ENCODE measurements at regions not wholly inside any gene's neighbourhood (a gene's known extent, or its start where the extent isn't known, plus 50 kb on each side); places are given as distances from the start of the nearest gene placed in this dataset.

DNA sequence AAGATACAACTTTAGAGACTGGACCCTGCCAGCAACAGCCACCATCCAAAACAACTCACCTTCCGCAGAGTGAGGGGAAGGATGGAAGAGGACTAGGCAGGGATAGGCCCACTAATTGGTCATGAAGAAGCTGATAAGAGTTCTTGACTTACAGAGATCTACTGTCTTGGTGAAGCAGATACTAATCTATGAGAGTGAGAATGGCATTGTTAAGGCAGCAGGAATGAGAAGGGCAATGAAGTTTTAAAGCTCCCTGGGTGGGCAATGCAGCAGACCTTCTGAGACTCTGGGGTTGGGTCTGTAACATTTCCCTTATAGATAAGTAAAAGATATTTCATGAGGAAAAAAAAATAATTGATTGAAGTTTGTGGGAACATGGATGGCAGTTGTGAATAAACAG is 63.7 kb downstream of the KLF12 start:
- DNase-seq (no peak), ATAC-seq (ENCODE audit: low read depth) (no peak)
- no peak for TF ChIP-seq MAZ (IDR thresholded peaks at IDR 0.05; ENCODE audit: borderline replicate concordance, low read depth, low read length)
- TF ChIP-seq ELK1 (IDR thresholded peaks at IDR 0.05; ENCODE audit: borderline replicate concordance, low read depth, low read length): no peak
- no peak for TF ChIP-seq CEBPB (IDR thresholded peaks at IDR 0.05; ENCODE audit: low read depth, low read length)
- no peak for TF ChIP-seq CHD1 (IDR thresholded peaks at IDR 0.05; ENCODE audit: low read depth, low read length)
- TF ChIP-seq RCOR1 (IDR thresholded peaks at IDR 0.05; ENCODE audit: insufficient replicate concordance, low read length): no peak
- no peak for TF ChIP-seq MXI1 (IDR thresholded peaks at IDR 0.05; ENCODE audit: borderline replicate concordance, low read depth, low read length)
- no peak for TF ChIP-seq RAD21 (IDR thresholded peaks at IDR 0.05; ENCODE audit: low read length)
- no peak for TF ChIP-seq SMC3 (IDR thresholded peaks at IDR 0.05; ENCODE audit: low read depth, low read length)
- no TSS peak for BruUV-seq (replicated peaks)
- H3K4me3 ChIP-seq (ENCODE audit: insufficient read depth, low read depth, low read length): no peak overlapping the region
- no CpG with 5 or more reads among the region's 1 CpG for WGBS, 2 experiments (ENCODE audit: extremely low coverage in 2 of 2, insufficient read length in 1 of 2)
- ChIA-PET POLR2A (ENCODE audit: unreplicated experiment) (no interaction called here), CTCF (no interaction called here)
- H3K18ac ChIP-seq (ENCODE audit: low read depth, low read length): no peak overlapping the region
- H3K56ac ChIP-seq (ENCODE audit: extremely low read depth, insufficient read depth, low read length): no peak overlapping the region
- no peak overlapping the region for H3K4ac ChIP-seq (ENCODE audit: low read depth, low read length)
- H3K9ac ChIP-seq (ENCODE audit: low read depth, low read length): no peak overlapping the region
- peaks cover 9% of the 10 kb centered on the region for H3K4me1 ChIP-seq (ENCODE audit: control insufficient read depth, insufficient read depth, low read length)
- no peaks in the 10 kb centered on the region for H3K36me3 ChIP-seq (ENCODE audit: control insufficient read depth, insufficient read depth, low read length)
- in situ Hi-C loops (cut with MboI; ENCODE audit: low sequenced_read_pairs) (no loop called here), dilution Hi-C loops (cut with HindIII; ENCODE audit: low sequenced_read_pairs, unreplicated experiment) (no loop called here), intact Hi-C loops (cut with micrococcal nuclease) (no loop called here)
- no peak overlapping the region for H2AK5ac ChIP-seq (ENCODE audit: low read depth, low read length)
- no peak overlapping the region for H3K4me2 ChIP-seq (ENCODE audit: low read depth, low read length)
- H2AFZ ChIP-seq (replicated peaks; ENCODE audit: low read length, poor library complexity): no peak overlapping the region
- H2BK20ac ChIP-seq (ENCODE audit: low read depth, low read length): no peak overlapping the region
- no peaks in the 10 kb centered on the region for H3K27me3 ChIP-seq (ENCODE audit: control insufficient read depth, insufficient read depth, low read length)
- H2BK5ac ChIP-seq (ENCODE audit: low read depth, low read length, poor library complexity, severe bottlenecking): no peak overlapping the region
- H4K5ac ChIP-seq (ENCODE audit: low read depth, low read length): no peak overlapping the region
- no peak overlapping the region for H2BK15ac ChIP-seq (ENCODE audit: low read depth, low read length)
- no peak overlapping the region for H3K27ac ChIP-seq (ENCODE audit: insufficient read depth, low read length)
- H3K9me1 ChIP-seq (ENCODE audit: insufficient read depth, low read length): peaks cover 4% of the 10 kb centered on the region
- H2AK9ac ChIP-seq (replicated peaks; ENCODE audit: low read depth, low read length, poor library complexity): no peak overlapping the region
- H3K23ac ChIP-seq (ENCODE audit: low read depth, low read length): no peak overlapping the region
- no peak overlapping the region for H4K8ac ChIP-seq (ENCODE audit: low read depth in 2 of 2, low read length in 2 of 2)
- no peak overlapping the region for H3K14ac ChIP-seq (replicated peaks; ENCODE audit: low read depth, low read length)
- no peak overlapping the region for H2BK120ac ChIP-seq (ENCODE audit: low read depth, low read length)
- no peaks in the 10 kb centered on the region for H3K9me3 ChIP-seq (ENCODE audit: control insufficient read depth, insufficient read depth, low read length)
- no peak overlapping the region for H4K91ac ChIP-seq (ENCODE audit: insufficient read depth, low read depth, low read length)
- H3K79me1 ChIP-seq (ENCODE audit: low read depth in 1 of 2, low read length in 2 of 2): peaks cover 33 to 63% of the 10 kb centered on the region in 2 experiments
- H4K20me1 ChIP-seq (ENCODE audit: insufficient read depth, low read length): peaks cover 3% of the 10 kb centered on the region; the same call in 1 of the 2 replicates
